GM18909 (cell line): ENCODE measurements at regions not wholly inside any gene's neighbourhood (a gene's known extent, or its start where the extent isn't known, plus 50 kb on each side); places are given as distances from the start of the nearest gene placed in this dataset.
"Not testable (repeated sequence)": the region's sequence is repeated elsewhere in the genome, so short reads cannot be mapped to it uniquely, and the experiment has no call there.

Experiments used
- ATAC-seq: cut with Tn5 transposase; IDR thresholded peaks from one replicate; pipeline ENCODE4 v1.9.1; 2021; ENCODE audit warnings: mild to moderate bottlenecking; ENCODE audit not compliant: unreplicated experiment, poor library complexity

GRCh38 chr5:96527768-96528661, 95.0 kb upstream of the PCSK1 start:
- ATAC-seq = no peak

DNA sequence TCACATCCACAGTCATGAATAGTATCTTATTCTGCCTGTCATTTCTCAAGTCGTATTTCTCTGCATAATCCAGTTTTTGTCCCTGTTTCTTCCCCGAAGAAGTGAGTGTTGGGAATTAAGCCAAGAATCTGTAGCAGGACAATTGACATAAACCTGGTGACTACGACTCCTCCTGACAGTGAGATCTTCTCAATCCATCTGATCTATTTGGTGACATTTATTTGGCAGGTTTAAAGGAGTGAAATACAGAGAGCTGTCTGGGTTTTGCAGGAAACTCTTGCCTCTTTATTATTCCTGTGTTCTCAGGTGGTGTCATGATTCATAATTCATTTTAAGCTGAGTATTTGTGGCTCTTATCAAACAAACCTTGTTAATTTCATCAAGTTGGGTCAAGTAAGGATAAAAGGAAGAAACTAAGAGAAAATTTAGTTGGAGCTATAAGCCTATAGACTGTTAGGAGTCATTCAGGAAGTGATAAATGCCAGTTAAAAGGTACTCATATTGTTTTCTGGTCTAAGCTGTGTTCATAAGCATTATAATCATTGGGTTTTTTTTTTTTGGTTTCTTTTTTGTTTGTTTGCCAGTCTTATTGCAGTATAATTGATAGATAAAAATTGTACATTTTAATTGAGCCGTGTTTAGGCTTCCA, 95.9 kb upstream of the PCSK1 start:
- ATAC-seq = no peak

GRCh38 chr5:96529559-96529958, 96.5 kb upstream of the PCSK1 start:
- ATAC-seq = no peak

GRCh38 chr5:96530901-96531300, 97.9 kb upstream of the PCSK1 start:
- no peak for ATAC-seq

DNA sequence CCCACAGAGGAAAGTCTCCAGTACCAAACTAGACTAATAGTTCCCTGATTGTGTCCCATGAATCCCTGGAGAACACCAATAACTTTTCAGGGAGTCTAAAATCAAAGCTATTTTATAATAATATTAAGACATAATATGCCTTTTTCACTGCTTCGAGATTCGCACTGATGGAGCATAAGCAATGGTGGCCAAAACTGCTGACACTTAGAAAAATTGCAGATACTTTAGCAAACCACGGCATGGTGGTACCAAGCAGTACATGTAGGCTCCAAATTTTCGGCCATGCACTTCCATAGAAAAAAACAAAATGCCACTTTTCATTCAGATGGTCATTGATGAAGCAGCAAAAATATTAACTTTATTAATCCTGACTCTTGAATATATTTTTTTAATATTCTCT, 100.3 kb upstream of the PCSK1 start:
- ATAC-seq = no peak

DNA sequence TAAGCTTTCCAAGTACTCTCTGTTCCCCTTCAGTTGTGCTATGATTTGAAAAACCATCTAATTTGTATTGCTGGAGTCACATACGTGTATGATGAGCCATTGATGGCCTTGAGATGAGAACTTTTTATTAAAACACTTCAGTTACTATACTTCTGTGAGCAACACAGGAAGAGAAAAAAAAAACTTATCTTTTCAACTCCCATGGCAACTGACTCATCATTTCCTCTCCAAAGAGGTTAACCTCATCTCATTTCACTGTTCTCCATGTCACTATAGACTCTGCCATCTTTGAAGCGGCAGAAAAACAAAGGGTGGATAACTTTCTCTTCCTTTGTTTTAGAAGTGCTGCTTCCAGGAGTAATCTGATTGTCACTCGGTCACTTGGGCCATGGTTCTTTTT, 104.3 kb upstream of the PCSK1 start:
- ATAC-seq = peak; percentile 40

GRCh38 chr5:96538808-96539250, 105.8 kb upstream of the PCSK1 start:
- no peak for ATAC-seq

DNA sequence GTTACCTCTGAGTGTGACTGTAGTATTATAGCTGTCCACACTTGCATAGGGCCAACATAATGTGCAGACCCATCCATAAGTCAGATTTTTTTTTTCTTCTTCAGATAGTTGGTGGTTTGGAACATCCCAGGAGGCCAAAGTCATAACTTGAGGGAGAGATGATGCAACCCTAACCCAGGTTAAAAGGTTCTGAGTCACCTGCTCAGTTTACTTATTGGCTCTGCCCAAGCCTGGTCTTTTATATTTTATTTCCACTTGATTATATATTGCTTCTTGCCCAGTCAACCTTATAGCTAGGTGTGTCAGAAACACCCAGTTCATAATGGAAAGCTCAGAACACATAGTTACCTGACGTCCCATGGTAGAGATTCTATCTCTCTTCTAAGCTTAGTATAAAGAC, 113.1 kb upstream of the PCSK1 start:
- no peak for ATAC-seq

DNA sequence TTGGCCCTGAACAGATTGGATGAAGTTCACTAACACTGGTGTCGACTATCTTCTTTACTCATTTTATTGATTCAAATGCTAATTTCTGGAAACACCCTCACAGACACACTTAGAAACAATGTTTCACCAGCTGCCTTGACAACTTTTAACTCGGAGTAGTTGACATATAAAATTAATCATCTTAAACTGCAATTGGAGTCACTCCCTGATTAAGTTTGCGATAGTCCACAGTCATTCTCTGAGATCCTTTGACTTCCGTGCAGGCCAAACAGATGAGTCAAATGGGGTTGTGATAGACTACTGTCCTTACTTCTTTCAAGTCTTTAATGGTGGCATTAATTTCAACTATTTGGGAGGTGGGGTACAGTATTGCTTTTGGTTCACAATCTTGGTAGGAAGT, 114.4 kb upstream of the PCSK1 start:
- ATAC-seq = no peak

GRCh38 chr5:96548905-96549304, 113.3 kb upstream of the CAST start:
- ATAC-seq = no peak

DNA sequence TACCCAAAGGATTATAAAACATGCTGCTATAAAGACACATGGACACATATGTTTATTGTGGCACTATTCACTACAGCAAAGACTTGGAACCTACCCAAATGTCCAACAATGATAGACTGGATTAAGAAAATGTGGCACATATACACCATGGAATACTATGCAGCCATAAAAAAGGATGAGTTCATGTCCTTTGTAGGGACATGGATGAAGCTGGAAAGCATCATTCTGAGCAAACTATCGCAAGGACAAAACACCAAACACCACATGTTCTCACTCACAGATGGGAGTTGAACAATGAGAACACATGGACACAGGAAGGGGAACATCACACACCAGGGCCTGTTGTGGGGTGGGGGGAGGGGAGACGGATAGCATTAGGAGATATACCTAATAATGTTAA, 101.3 kb upstream of the CAST start:
- not testable (repeated sequence) for ATAC-seq

- no peak for ATAC-seq
These were observed 99.6 kb upstream of the CAST start for GRCh38 chr5:96562614-96563013.

- ATAC-seq = no peak
These were observed 98.4 kb upstream of the CAST start for GRCh38 chr5:96563816-96564215.

- ATAC-seq = peak; percentile 61
These were observed 96.5 kb upstream of the CAST start for GRCh38 chr5:96565582-96566265.

GRCh38 chr5:96566833-96567587, 95.2 kb upstream of the CAST start:
- ATAC-seq = peak; percentile 37

DNA sequence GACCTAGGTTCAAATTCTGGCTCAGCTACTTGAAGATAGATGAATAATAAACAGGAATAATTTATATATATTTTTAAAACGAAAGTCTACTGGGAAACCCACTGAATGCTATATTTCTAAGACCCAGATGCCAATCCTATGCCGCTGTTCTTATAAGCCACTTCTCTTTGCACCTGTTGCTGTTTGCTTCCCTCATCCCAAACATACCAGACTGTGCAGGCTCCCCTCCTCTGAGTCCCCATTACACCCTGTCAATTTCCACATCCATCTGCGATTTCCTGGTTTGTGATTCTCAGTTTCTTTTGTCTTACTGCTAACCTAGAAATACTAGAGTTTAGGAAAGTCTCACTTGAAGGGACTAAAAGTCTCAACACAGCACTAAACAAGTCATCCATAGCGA, 92.8 kb upstream of the CAST start:
- ATAC-seq = no peak

- ATAC-seq = no peak
These were observed 92.4 kb upstream of the CAST start for GRCh38 chr5:96569770-96570169.

GRCh38 chr5:96572864-96573512, 89.2 kb upstream of the CAST start:
- ATAC-seq = no peak

DNA sequence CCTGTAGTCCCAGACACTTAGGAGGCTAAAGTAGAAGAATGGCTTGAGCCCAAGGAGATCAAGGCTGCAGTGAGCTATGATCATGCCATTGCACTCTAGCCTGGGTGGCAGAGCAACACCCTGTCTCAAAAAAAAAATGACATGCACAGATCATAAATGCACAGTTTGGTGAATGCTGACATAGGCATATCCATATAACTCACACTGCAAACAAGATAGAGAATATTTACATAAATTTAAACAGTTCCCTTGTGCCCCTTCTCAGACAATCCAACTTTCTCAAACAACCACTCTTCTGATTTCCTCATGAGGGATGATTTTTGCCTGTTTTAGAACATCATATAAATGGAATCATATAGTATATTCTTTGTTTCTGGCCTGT, 88.7 kb upstream of the CAST start:
- no peak for ATAC-seq

- ATAC-seq = no peak
These were observed 85.3 kb upstream of the CAST start for GRCh38 chr5:96576876-96577275.
